Lung microvascular endothelial cell (primary cell): ENCODE measurements at regions not wholly inside any gene's neighbourhood (a gene's known extent, or its start where the extent isn't known, plus 50 kb on each side); places are given as distances from the start of the nearest gene placed in this dataset.
A peak's percentile ranks its signal among the peaks of the same experiment; 100 is the strongest.
"Not testable (repeated sequence)": the region's sequence is repeated elsewhere in the genome, so short reads cannot be mapped to it uniquely, and the experiment has no call there.

Experiments
- DNase-seq, 2 donors: peaks; one replicate each; pipeline versions ENCODE4 v3.0.0 to v3.0.0-alpha.2; 2010; ENCODE audit warnings: low read depth in 2 of 2

DNA sequence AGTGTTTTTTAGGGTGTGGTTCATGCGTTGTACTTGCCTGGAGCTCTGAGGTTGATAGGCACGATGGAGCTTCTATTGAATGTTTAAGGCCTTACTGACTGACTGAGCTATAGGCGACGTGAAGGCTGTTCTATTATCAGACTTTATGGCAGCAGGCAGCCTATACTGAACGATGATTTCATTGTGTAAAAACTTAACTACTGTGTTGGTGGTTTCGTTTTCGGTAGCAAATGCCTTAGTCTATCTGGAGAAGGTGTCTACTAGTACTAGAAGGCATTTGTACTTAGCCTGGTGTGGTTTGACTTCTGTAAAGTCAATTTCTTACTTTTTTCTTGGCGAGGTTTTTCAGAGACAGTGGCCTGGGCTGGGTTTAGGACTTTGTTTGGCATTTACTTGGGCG lies 194.4 kb downstream of the OTOP1 start:
- DNase-seq: not testable (repeated sequence)

DNA sequence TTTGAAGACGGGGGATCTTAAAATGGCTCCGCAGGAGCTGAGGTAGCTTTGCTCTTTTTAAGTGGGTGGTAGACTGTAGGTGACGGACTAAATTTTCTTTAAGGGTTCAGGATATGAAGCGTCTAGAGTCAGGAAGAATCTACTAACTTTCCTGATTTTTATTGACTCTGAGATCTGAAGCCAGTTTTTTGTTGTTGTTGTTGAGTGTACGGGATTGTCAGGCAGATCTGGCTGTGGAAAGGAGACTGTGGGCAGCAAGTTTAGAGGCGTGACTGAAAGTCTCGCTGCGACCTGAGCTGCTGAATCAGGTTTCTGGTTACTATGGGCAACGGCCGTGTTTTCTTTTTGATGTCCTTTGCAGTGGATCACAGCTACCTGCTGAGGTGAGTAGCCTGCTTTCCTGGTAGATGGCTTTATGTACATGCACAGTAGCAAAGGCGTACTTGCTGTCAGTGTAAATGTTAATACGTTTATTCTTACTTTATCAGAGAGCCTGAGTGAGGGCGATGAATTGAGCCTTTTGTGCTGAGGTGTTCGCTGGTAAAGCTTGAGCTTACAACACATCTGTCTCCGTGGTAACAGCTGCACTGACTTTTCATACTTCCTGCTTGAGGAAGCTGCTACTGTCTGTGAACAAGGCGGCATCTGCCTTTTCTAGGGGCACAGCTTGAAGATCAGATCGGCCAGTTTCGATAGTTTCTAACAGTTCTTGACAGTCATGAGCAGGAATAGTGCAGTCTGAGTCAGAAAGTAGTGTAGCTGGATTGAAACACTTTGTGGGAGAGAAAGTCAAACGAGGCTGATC lies 193.7 kb downstream of the OTOP1 start:
- DNase-seq: not testable (repeated sequence)

DNA sequence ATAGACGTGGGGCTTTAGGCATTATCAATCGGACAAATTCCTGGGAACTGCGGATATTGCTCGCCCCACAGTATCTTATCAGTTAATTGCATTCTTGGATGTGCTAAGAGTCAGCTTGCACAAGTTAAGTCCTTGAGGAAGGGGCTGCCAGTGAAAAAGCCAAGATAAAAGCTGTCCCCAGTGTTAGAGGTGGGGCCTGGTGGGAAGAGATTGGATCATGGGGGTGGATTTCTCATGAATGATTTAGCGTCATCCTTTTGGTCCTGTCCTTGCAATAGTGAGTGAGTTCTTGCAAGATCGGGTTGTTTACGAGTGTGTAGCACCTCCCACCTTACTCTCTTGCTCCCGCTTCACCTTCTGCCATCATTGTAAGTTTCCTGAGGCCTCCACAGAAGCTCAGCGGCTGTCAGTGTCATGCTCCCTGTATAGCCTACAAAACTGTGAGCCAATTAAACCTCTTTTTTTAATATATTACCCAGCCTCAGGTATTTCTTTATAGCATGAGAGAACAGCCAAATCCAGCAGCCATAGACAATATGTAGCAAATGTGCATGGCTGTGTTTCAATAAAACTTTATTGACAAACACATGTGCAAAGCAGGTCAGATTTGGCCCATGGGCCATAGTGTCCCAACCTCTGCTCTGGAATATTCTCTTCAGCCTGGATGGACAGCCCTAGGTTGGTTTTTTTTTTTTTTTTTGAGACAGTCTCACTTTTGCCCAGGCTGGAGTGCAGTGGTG lies 189.2 kb downstream of the OTOP1 start:
- DNase-seq: not testable (repeated sequence)

DNA sequence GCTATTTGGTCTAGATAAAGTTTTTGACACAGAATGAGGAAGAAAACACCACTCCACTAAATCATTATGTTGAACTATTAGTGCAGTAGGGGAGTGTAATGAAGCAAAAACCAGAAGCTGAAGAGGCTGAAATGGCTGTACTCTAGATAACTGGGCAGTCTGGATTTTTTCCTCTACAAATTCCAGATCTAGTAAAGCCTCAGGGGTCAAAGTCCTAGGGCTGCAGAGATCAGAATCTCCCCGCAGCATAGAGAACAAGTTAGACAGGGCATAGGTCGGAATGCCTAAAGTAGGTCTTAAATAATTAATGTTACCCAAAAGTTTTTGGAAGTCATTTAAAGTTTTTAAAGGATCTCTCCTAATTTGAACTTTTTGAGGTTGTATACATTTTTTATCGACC lies 180.9 kb downstream of the OTOP1 start:
- DNase-seq: not testable (repeated sequence)

DNA sequence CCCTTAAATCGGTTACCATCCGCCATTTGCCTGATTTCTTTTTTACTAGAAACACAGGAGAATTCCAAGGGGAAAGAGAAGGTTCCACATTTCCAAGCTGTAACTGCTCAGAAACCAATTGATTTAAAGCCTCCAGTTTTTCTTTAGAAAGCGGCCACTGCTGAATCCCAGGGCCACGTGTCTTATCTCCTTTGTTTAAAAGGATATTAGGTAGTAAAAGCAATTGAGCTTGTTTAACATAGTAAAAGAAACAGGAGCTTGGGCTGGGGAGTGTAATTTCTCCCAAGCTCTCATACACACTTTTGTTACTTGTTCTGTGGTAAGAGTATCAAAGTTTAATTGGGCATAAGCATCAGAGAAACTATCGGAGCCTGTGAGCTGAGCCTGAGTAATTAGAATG lies 180.0 kb downstream of the OTOP1 start:
- DNase-seq: not testable (repeated sequence)

DNA sequence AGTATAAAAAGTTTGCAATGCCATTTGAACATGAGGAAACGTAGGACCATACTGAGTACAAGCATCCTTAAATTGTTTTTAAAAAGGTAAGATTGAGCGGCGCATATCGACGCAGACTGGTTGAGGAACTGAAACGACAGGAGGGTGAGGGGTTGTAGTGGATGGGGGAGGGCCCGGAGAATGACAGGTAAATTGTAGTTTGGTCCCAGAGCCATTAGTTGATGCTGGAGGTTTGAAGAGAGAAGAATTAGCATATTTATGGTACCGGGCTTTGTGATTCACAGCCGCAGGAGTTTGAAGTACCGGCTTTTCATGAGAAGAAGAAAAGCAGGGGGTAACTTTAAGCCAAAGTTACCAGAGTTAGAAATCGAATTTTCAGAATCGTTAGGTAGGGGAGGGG lies 179.5 kb downstream of the OTOP1 start:
- not testable (repeated sequence) for DNase-seq

DNA sequence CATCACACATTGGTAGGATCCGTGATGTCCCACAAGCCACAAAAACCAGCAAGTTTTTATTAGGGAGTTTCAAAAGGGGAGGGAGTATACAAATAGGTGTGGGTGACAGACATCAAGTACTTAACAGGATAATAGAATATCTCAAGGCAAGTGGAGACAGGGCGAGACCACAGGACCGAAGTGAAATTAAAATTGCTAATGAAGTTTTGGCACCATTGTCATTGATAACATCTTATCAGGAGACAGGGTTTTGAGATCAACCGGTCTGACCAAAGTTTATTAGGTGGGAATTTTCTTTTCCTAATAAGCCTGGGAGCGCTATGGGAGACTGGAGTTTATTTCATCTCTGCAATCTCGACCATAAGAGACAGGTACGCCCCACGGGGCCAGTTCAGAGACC lies 178.5 kb downstream of the OTOP1 start:
- DNase-seq: not testable (repeated sequence)

DNA sequence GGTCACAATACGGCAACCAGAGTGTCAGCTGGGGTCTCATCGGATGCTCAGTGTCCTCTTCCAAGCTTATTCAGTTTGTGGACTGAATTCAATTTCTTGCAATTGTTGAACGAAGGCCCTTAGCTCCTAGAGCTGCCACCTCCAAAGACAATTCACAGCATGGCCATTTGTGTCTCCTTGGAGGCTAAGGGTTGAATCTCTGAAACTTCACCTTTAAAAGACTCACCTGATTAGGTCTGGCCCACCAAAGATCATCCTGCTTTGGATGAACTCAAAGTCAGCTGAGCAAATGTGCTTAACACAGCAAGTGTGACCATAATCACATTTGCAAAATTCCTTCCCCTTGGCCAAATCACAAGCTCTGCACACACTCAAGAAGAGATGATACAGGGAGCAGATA lies 175.9 kb downstream of the OTOP1 start:
- not testable (repeated sequence) for DNase-seq

DNA sequence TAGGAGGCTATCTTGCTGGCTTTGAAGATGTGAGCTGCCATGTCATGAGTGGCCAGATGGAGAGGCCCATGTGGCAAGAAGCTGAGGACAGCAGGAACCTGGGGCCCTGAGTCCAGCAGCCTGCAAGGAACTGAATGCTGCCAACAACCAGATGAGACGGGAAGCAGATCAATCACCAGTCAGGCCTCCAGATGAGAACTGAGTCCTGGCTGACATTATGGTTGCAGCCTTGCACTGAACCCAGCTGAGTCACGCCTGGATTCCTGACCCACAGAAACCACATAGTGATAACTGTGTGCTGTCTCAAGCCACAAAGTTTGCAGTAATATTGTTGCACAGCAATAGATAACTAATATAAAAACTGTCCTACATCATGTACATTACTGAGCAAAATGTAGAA lies 173.8 kb downstream of the OTOP1 start:
- not testable (repeated sequence) for DNase-seq

DNA sequence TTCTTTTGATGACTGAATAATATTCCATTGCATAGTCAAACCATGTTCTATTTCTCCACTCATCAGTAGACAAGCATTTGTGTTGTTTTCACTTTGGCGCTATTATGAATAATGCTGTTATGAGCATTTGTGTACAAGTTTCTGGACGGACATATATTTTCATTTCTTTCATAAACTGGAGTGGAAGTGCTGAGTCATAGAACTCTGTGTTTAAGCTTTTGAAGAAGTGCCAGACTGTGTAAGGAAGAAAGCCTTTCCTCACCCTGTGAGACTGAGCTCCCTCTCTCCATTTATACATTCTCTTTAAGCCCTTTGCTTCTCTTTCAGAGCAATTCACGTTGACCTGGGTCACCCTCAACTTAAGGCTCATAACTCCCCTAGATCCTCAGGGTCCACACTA lies 169.5 kb downstream of the OTOP1 start:
- not testable (repeated sequence) for DNase-seq

DNA sequence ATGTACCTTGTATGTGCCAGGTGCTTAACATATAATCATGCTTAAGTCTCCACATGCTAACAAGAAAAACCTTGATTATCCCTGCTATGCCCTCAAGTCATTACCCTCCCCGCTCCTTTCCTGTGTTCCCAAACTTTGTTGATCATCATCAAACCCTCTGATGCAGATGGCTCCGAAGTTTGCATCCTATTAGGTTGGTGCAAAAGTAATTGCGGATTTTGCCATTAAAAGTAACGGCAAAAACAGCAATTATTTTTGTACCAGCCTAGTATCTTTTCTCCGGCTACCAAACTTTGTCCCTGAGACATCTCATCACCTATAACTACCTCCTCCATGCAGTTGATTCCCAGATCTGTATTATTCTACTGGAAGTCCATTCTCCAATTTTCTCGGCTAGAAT lies 142.6 kb downstream of the OTOP1 start:
- DNase-seq: not testable (repeated sequence)

DNA sequence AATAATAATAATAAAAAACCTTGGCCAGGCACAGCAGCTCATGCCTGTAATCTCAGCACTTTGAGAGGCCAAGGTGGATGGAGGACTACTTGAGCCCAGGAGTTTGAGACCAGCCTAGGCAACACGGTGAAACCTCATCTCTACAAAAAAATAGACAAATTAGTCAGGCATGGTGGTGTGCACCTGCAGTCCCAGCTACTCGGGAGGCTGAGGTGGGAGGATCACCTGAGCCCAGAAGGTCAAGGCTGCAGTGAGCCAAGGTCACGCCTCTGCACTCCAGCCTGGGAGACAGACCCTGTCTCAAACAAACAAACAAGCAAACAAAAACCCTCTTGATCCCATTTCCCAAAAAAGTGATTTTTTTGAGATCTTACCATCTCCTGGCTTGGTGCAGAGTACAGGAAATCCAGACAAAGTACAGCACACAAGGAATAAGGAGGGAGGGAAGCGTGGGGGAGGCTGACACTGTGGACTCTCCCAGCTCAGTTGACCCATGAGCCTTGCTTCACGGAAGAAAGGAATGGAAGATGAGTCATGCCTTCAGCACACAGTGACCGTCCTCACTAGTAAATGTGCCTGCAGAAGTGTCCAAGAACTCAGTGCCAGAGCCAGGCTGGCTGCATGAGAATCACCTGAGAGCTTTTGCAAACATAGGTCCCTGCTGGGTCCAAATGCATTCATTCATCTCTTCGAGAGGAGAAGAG lies 136.9 kb downstream of the OTOP1 start:
- not testable (repeated sequence) for DNase-seq

DNA sequence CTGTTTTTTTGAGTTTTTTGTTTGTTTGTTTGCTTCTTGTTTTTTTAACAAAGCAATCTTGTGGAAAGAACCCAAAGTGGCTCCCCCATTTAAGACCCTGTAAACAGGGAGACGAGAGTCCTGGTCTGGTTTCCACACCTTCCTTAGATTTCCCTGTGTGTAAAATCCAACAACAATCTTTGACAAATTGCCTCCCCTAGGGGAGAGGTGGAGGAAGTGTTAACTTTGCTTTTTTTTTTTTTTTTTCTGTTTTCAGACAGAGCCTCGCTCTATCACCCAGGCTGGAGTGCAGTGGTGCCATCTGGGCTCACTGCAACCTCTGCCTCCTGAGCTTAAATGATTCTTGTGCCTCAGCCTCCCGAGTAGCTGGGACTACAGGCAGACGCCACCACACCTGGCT lies 136.0 kb downstream of the OTOP1 start:
- DNase-seq: not testable (repeated sequence)

DNA sequence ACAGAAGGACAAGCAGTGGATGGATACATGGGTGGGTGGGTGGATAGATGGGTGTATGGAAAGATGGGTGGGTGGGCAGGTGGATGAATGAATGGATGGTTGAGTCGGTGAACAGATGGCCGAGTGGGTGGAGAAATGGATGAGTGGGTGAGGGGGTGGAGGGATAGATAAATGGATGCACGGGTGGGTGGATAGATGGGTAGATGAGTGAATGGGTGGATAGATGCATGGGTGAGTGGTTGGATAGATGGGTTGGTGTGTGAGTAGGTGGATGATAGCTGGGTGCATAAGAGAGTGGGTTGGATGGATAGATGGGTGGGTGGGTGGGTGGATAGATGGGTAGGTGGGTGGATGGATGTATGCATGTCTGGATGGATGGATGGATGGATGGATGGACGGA lies 134.6 kb downstream of the OTOP1 start:
- not testable (repeated sequence) for DNase-seq

DNA sequence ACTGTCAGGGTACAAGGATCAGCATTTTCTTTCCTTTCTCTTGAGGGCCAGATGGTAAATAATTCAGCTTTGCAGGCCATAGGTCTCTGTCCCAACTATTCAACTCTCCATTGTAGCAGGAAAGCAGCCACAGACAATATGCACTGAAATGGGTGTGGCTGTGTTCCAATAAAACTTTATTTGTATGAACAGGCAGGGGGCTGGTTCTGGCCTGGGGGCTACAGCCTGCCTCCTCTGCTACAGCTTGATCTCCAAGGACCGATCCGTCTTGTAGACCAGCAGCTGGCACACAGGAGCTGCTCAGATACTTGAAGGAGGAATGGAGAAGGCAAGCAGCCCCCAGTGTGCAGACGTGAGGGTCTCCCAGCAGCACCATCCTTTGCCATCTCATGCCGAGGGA lies 127.1 kb downstream of the OTOP1 start:
- DNase-seq: not testable (repeated sequence)

DNA sequence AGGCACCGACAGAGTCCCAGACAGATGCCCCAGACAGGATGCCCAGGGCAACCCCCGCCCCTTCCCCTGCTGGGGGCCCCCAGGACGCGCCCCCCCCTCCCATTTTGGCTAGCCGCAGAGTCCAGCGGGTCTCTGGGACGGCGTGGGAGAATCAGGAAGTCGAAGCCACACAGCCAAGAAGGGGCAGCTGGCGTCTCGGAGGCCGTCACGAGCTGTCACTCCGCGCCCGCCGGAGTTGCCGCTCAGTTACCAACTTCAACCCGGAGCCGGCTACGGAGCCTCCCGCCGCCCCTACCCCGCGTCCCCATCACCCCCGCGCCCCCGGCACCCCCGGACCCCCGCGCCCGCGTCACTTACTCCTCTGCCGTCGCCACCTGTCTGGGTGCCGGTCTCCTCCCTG lies 119.8 kb downstream of the OTOP1 start:
- DNase-seq: not testable (repeated sequence)

DNA sequence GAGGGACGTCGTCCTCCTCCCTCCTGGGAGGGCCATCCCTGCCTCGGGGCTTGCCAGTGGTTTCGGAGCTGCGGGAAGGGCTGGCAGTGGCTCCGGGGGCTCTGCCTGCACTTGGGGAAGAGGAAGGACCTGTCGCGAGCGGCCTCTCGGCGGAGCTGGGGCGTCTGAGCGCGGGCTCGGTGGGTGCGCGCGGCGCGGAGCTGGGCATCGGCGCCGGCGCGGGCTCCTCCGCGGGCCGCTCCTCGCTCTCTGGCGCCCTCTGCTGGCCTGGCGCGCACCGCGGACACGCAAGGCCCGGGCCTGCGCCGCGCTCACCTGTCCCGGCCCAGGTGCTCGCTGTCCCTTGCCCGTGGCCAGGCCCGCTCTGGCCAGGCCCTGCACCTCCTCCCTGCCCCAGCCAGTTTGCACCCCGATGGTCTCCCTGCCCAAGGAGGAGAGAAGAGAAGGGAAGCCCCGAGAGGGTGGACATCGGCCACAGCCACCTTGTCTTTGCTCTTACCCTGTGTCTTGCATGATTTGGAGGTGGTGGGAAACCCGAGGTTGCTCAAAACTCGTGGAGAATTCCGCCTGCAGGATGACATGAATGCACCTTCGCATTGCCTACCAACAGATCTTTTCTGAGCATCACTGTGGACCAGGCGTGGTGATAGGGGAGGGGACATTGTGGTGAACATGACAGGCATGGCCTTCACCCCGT lies 119.2 kb downstream of the OTOP1 start:
- DNase-seq: peak; percentile 54 to 68

DNA sequence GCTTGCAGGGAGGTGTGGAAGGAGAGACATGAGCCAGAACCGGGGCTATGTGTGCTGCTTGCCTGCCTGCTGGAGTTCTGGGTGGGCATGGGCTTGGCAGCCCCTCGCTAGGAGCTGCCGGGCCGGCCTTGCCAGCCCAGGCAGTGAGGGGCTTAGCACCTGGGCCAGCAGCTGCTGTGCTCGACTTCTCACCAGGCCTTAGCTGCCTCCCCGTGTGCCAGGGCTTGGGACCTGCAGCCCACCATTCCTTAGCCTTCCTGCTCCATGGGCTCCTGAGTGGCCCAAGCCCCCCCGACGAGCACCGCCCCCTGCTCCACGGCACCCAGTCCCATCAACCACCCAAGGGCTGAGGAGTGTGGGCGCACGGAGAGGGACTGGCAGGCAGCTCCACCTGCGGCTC lies 111.3 kb downstream of the OTOP1 start:
- DNase-seq: not testable (repeated sequence)

DNA sequence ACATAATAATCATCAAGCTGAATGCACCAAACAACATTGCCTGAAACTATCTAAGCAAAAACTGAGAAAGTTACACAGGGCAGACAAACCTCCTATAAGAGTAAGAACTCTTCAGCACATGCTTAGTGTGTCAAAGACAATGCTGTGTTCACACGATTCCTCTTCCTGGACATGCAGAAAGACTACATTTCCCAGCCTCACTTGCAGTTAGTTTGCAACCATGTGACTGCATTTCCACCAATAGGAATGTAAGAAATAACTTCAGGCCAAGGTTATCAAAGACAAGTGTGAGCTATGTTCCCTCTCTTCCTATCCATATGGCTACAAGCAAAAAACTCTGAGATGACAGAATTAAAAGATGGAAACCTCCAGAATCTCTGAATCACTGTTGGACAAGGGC lies 109.8 kb downstream of the OTOP1 start:
- DNase-seq: peak; percentile 25 to 35

DNA sequence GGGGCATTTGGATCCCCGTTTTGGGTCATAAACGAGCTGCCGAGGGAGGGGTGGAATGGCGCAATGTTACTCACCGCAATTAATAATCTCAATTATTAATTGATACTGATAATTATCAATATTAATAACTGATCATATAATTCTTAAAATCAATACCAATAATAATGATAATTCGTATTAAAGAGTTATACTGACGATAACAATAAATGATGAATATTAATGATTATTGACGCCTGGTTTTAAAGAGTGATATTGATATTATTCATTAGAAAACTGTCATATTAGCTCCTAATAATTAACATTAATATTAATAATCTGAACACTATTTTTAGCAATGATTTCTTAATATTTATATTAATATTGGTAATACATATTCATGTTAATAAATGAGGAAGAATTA lies 92.4 kb downstream of the OTOP1 start:
- not testable (repeated sequence) for DNase-seq

DNA sequence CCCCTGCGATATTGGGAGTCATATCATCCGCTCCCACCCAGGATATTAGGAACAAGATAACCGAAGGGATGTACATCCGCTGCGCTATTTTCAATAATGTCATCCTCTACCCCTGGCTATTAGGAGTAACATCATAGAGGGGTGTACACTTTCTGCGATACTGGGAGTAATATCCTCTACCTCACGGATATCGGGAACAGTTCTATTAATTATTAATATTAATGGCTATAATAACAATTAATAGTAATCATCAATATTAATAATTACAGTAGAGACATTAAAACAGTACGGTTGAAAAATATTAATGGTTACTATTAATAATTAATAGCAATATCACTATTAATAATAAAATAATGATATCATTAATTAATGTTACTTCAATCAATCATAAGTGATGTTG lies 90.1 kb downstream of the OTOP1 start:
- DNase-seq: not testable (repeated sequence)
